Left lung (tissue), 4 donors: ENCODE measurements at regions not wholly inside any gene's neighbourhood (a gene's known extent, or its start where the extent isn't known, plus 50 kb on each side); places are given as distances from the start of the nearest gene placed in this dataset.

Source experiments
- ATAC-seq: fragments of 200-7000 bp; cut with Tn5 transposase; one replicate; pipeline ENCODE4 v1.9.1; 2020; ENCODE audit warnings: moderate library complexity
- DNase-seq, 4 donors: peaks; one replicate each; pipeline ENCODE4 v3.0.0-alpha.2; 2013 to 2020
- H3K27ac ChIP-seq, 2 donors: fragments of 200-600 bp; sonication (generic) in 1 of 2; one replicate each; pipeline versions ENCODE4 v1.5.0 to v1.8.0; 2020 to 2021
- H3K27me3 ChIP-seq, 2 donors: fragments of 200-600 bp; sonication (generic) in 1 of 2; one replicate each; pipeline versions ENCODE4 v1.5.0 to v1.8.0; 2020 to 2021
- H3K36me3 ChIP-seq, 2 donors: fragments of 200-600 bp; sonication (generic) in 1 of 2; one replicate each; pipeline versions ENCODE4 v1.5.0 to v1.8.0; 2020 to 2021
- H3K4me1 ChIP-seq, 2 donors: fragments of 200-600 bp; one replicate each; pipeline ENCODE4 v1.8.0; 2021
- H3K4me3 ChIP-seq, 2 donors: fragments of 200-600 bp; sonication (generic) in 1 of 2; one replicate each; pipeline versions ENCODE4 v1.5.0 to v1.8.0; 2020 to 2021; ENCODE audit warnings: mild to moderate bottlenecking in 1 of 2
- H3K9me3 ChIP-seq, 2 donors: fragments of 200-600 bp; sonication (generic) in 1 of 2; one replicate each; pipeline versions ENCODE4 v1.5.0 to v1.8.0; 2020 to 2021
- intact Hi-C, 2 donors: fragments of 100-400 bp; cut with DNase I; formaldehyde crosslinking; loops; one replicate each; pipeline versions ENCODE4 v1.11.2 to v1.14.2; 2022
- TF ChIP-seq, protein P1 (sequence below), 2 donors: fragments of 200-600 bp; sonication (generic) in 1 of 2; IDR thresholded peaks; one replicate each; pipeline versions ENCODE4 v1.5.0 to v1.8.0; 2021; ENCODE audit warnings: antibody characterized with exemption in 2 of 2
- donor health status: DM: no; HTN: yes; CAD: no.
- donor health status: DM: no; HTN: no; CAD: no.

DNA sequence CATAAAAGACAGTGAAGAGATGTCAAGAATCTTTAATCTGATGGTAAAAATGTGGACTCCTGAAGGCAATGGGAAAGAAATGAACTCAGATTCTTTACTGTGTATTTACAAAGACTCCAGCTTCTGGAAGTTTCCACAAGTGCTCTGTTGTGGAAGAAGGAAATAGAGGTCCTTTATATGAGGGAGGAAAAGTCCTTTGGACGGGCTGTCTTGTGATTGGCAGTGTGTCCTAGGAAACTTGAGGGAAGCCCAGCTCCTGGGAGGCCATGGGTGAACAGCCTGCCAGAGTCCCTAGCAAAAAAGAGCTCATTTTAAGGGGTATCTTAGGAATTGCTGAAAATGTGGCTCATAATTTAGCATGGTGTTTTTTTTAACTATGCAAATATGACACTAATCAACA is 92.0 kb downstream of the RNASET2 start:
- intact Hi-C loops: no loop called here
- no peak for DNase-seq
- H3K27ac ChIP-seq: no peak overlapping the region
- no peak for ATAC-seq
- no peak overlapping the region for H3K4me3 ChIP-seq
- H3K9me3 ChIP-seq: no peaks in the 10 kb centered on the region
- H3K27me3 ChIP-seq: peaks cover 29 to 53% of the 10 kb centered on the region in 2 donors
- no peaks in the 10 kb centered on the region for H3K36me3 ChIP-seq
- peaks cover 3 to 16% of the 10 kb centered on the region in 2 donors for H3K4me1 ChIP-seq
- TF ChIP-seq, protein P1, sequence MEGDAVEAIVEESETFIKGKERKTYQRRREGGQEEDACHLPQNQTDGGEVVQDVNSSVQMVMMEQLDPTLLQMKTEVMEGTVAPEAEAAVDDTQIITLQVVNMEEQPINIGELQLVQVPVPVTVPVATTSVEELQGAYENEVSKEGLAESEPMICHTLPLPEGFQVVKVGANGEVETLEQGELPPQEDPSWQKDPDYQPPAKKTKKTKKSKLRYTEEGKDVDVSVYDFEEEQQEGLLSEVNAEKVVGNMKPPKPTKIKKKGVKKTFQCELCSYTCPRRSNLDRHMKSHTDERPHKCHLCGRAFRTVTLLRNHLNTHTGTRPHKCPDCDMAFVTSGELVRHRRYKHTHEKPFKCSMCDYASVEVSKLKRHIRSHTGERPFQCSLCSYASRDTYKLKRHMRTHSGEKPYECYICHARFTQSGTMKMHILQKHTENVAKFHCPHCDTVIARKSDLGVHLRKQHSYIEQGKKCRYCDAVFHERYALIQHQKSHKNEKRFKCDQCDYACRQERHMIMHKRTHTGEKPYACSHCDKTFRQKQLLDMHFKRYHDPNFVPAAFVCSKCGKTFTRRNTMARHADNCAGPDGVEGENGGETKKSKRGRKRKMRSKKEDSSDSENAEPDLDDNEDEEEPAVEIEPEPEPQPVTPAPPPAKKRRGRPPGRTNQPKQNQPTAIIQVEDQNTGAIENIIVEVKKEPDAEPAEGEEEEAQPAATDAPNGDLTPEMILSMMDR (IDR thresholded peaks at IDR 0.05): no peak

DNA sequence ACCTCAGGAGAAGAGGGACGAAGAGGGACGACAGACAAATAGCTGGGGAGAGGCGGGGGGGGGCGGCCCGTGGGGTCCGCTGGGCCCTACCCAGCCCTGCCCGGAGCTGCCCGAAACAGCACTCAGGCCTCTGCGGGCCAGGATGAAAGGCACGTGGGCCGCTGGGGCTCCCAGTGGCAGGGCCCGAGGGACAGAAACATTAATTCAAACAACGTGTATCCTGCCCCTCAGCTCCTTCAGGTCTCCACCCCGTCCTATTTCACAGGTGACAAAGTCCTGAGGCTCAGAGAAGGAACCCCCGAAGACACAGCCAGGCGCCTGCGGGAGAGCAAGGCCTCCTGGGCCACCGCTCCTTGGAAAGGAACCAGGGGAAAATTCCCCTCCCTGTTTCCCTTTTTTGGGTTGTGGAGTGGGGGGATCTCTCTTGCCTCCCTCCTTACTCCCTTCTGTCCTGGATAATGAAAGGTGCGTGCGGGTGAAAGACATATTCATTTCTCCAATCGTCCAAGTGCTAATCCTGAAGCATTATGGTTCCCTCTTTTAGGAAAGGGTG is 93.3 kb downstream of the RNASET2 start:
- no peaks in the 10 kb centered on the region for H3K36me3 ChIP-seq
- TF ChIP-seq, protein P1 (IDR thresholded peaks at IDR 0.05): no peak
- H3K27ac ChIP-seq: no peak overlapping the region
- H3K4me1 ChIP-seq: peaks cover 3 to 16% of the 10 kb centered on the region in 2 donors
- peak; percentile 25 for ATAC-seq
- H3K9me3 ChIP-seq: no peaks in the 10 kb centered on the region
- H3K27me3 ChIP-seq: peaks cover 29 to 56% of the 10 kb centered on the region in 2 donors
- peak in 1 of 4 donors; percentile 2 for DNase-seq
- intact Hi-C loops: no loop called here
- peak overlapping the region in 1 of 2 donors; percentile 37 for H3K4me3 ChIP-seq

DNA sequence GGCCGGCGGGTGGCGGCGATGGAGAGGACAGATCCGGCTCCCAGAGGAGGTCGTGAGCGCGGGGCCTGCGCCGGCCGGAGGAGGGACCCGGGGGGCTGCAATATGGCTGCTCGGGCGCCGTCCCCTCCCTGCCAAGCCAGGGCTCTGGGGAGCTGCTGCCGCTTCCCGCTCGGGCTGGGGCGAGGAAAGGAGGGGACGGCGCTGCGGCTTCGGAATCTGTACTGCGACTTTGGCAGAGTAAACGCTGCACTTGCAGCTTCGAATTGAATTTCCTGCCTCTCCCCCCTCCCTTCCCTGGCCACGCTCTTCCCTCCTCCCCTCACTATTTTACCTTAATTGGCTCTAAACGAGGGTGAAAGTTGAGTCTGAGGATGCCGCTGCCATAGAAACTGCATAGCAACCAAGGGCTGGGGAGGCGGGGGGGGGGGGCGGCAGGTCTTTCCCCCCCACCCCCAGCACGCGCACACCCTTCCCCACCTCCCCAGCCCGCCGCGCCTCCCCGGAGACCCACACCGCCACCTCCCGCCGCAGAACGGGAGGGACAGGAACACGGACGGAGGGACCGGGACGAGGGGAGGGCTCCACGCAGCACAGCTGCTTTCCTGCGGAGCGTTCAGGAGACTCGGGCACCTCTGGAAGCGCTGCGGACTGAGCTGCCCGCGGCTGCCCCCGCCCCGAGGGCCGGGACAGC is 93.9 kb downstream of the RNASET2 start:
- Histone ChIP-seq H3K36me3 (no peaks in the 10 kb centered on the region), H3K4me3 (peak overlapping the region; percentile 24 to 37), H3K27ac (no peak overlapping the region), H3K4me1 (peaks cover 3 to 16% of the 10 kb centered on the region in 2 donors), H3K9me3 (no peaks in the 10 kb centered on the region), H3K27me3 (peaks cover 29 to 56% of the 10 kb centered on the region in 2 donors)
- intact Hi-C loops: no loop called here
- DNase-seq (peak in 2 of 4 donors; percentile 16 to 26), ATAC-seq (peak; percentile 69)
- TF ChIP-seq, protein P1 (IDR thresholded peaks at IDR 0.05): no peak

DNA sequence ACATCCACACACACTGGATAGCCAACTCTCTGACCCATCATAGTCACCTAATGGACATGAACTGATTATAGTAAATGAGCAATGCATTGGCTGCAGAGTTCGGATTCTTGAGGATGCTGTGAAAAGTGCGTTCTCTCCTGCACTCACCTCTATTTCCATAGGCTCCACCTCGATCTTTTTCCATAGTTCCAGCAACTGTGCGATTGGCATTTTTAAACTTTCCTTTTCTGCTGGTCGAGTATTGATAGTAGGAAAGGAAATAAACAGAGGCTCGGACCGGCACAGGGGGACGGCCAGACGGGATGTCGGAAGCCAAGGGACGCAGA is 94.4 kb downstream of the RNASET2 start:
- no peak for ATAC-seq
- Histone ChIP-seq H3K4me1 (peaks cover 3 to 16% of the 10 kb centered on the region in 2 donors), H3K27me3 (peaks cover 29 to 56% of the 10 kb centered on the region in 2 donors), H3K36me3 (no peaks in the 10 kb centered on the region), H3K27ac (no peak overlapping the region), H3K9me3 (no peaks in the 10 kb centered on the region), H3K4me3 (peak overlapping the region; percentile 24 to 37)
- intact Hi-C loops: no loop called here
- peak in 1 of 4 donors; percentile 1 for DNase-seq
- TF ChIP-seq, protein P1 (IDR thresholded peaks at IDR 0.05): no peak

DNA sequence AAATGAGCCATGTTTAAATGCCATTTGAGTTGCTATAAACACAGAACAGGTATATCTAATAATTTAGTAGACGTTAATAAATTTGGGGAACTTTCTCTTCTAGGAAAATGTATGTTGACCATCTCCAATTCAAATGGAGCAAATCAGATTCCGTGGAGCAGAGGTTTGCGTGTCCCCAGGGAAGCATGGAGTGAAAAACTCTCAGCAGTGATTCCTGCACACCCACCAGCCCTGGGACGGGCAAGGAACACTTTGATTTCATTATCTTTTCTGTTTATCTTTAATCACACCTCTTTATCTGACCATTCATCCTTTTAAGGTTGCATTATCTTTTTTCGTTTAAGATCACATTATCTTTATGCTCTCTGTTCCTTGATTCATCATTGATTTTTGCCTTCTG is 95.0 kb downstream of the RNASET2 start:
- DNase-seq (no peak), ATAC-seq (no peak)
- peaks cover 3 to 16% of the 10 kb centered on the region in 2 donors for H3K4me1 ChIP-seq
- H3K36me3 ChIP-seq: no peaks in the 10 kb centered on the region
- no peak overlapping the region for H3K4me3 ChIP-seq
- no peak overlapping the region for H3K27ac ChIP-seq
- intact Hi-C loops: no loop called here
- TF ChIP-seq, protein P1 (IDR thresholded peaks at IDR 0.05): no peak
- H3K27me3 ChIP-seq: peaks cover 29 to 56% of the 10 kb centered on the region in 2 donors
- no peaks in the 10 kb centered on the region for H3K9me3 ChIP-seq
